ENCODE measurements at regions not wholly inside any gene's neighbourhood (a gene's known extent, or its start where the extent isn't known, plus 50 kb on each side); places are given as distances from the start of the nearest gene placed in this dataset.
"Not testable (repeated sequence)": the region's sequence is repeated elsewhere in the genome, so short reads cannot be mapped to it uniquely, and the experiment has no call there.

GRCh38 chr6:86205980-86206379, 563.3 kb upstream of the SYNCRIP start:
- H3K4me3 ChIP-seq (ENCODE audit: low read depth, low read length): no peak overlapping the region
- TF ChIP-seq CTCF (IDR thresholded peaks at IDR 0.05; ENCODE audit: control insufficient read depth, extremely low read depth, insufficient read depth): no peak
- DNase-seq (ENCODE audit: low read depth): no peak

- DNase-seq (ENCODE audit: low read depth): no peak
Measured at GRCh38 chr6:86203044-86203443, 560.4 kb upstream of the SYNCRIP start.

GRCh38 chr6:86193821-86194220, 551.1 kb upstream of the SYNCRIP start:
- DNase-seq (ENCODE audit: low read depth): no peak
- TF ChIP-seq CTCF (IDR thresholded peaks at IDR 0.05; ENCODE audit: control insufficient read depth, extremely low read depth, insufficient read depth): no peak
- H3K4me3 ChIP-seq (ENCODE audit: low read depth, low read length): no peak overlapping the region

More at GRCh38 chr6:86203044-86203443, 560.4 kb upstream of the SYNCRIP start:
- TF ChIP-seq CTCF (IDR thresholded peaks at IDR 0.05; ENCODE audit: control insufficient read depth, extremely low read depth, insufficient read depth): no peak
- H3K4me3 ChIP-seq (ENCODE audit: low read depth, low read length): no peak overlapping the region

- no peak overlapping the region for H3K4me3 ChIP-seq (ENCODE audit: low read depth, low read length)
- peak; percentile 43 for TF ChIP-seq CTCF (IDR thresholded peaks at IDR 0.05; ENCODE audit: control insufficient read depth, extremely low read depth, insufficient read depth)
- DNase-seq (ENCODE audit: low read depth): peak; percentile 44
Measured at GRCh38 chr6:86192123-86192522, 549.4 kb upstream of the SYNCRIP start.

GRCh38 chr6:86175149-86175548, 532.5 kb upstream of the SYNCRIP start:
- DNase-seq (ENCODE audit: low read depth): peak; percentile 30
- not testable (repeated sequence) for H3K4me3 ChIP-seq (ENCODE audit: low read depth, low read length)
- TF ChIP-seq CTCF (IDR thresholded peaks at IDR 0.05; ENCODE audit: control insufficient read depth, extremely low read depth, insufficient read depth): peak; percentile 66

GRCh38 chr6:86154852-86155251, 512.2 kb upstream of the SYNCRIP start:
- no peak for DNase-seq (ENCODE audit: low read depth)
- TF ChIP-seq CTCF (IDR thresholded peaks at IDR 0.05; ENCODE audit: control insufficient read depth, extremely low read depth, insufficient read depth): no peak
- H3K4me3 ChIP-seq (ENCODE audit: low read depth, low read length): no peak overlapping the region

- no peak overlapping the region for H3K4me3 ChIP-seq (ENCODE audit: low read depth, low read length)
- TF ChIP-seq CTCF (IDR thresholded peaks at IDR 0.05; ENCODE audit: control insufficient read depth, extremely low read depth, insufficient read depth): no peak
- DNase-seq (ENCODE audit: low read depth): no peak
Measured at GRCh38 chr6:86153521-86153920, 510.8 kb upstream of the SYNCRIP start.
